SK-N-SH (cell line): ENCODE measurements at regions not wholly inside any gene's neighbourhood (a gene's known extent, or its start where the extent isn't known, plus 50 kb on each side); places are given as distances from the start of the nearest gene placed in this dataset.

ENCODE experiments used
- CTCF ChIA-PET: fragments of 300-600, 350-600 bp; formaldehyde crosslinking; extraction: SDS; loops from one replicate; lab custom pipeline; 2021; lab: Yijun Ruan, JAX
- POLR2A ChIA-PET: fragments of 350-600 bp; sonication (Branson Sonifier 250); formaldehyde crosslinking; extraction: SDS; loops from one replicate; lab custom pipeline; 2020; ENCODE audit warnings: antibody characterized with exemption, inconsistent platforms; lab: Yijun Ruan, JAX
- DNase-seq: peaks from one replicate; pipeline ENCODE4 v3.0.0; 2012
- H2AFZ ChIP-seq: fragments of 200-600 bp; sonication (generic); 2 replicates; pipeline ENCODE4 v1.8.1; 2016; ENCODE audit warnings: antibody characterized with exemption, mild to moderate bottlenecking, low read depth
- H3F3A ChIP-seq: fragments of 200-600 bp; sonication (generic); replicated peaks from 2 replicates; pipeline ENCODE3; 2016; ENCODE audit warnings: antibody characterized with exemption, mild to moderate bottlenecking; ENCODE audit not compliant: insufficient read depth
- H3K27ac ChIP-seq, 2 experiments: fragments of 200-500 bp in 1 of 2; fragments of 200-600 bp in 1 of 2; sonication (Bioruptor generic) in 1 of 2; sonication (generic), shearing (Covaris generic) in 1 of 2; 2 replicates each; pipeline versions ENCODE4 v1.5.1 to v1.6.1; 2014 to 2016; ENCODE audit warnings: low read depth in 2 of 2, inconsistent platforms in 1 of 2, low read length in 1 of 2, mild to moderate bottlenecking in 1 of 2, mixed read lengths in 1 of 2
- H3K27me3 ChIP-seq: fragments of 200-600 bp; sonication (generic), shearing (Covaris generic); 2 replicates; pipeline ENCODE4 v1.6.1; 2016; ENCODE audit warnings: mixed run types; ENCODE audit not compliant: insufficient read depth
- H3K36me3 ChIP-seq, 2 experiments: fragments of 200-500 bp in 1 of 2; fragments of 200-600 bp in 1 of 2; sonication (Bioruptor generic) in 1 of 2; sonication (generic) in 1 of 2; replicated peaks in 1 of 2; 2 replicates each; pipeline versions ENCODE3 to v1.5.1; 2014 to 2016; ENCODE audit warnings: low read length in 1 of 2, mild to moderate bottlenecking in 1 of 2; ENCODE audit not compliant: insufficient read depth in 2 of 2, control insufficient read depth in 1 of 2
- H3K4me1 ChIP-seq, 2 experiments: fragments of 200-500 bp in 1 of 2; fragments of 200-600 bp in 1 of 2; sonication (Bioruptor generic) in 1 of 2; sonication (generic), shearing (Covaris generic) in 1 of 2; 2 replicates each; pipeline versions ENCODE4 v1.5.1 to v1.6.1; 2014 to 2016; ENCODE audit warnings: low read depth in 1 of 2, low read length in 1 of 2, mixed run types in 1 of 2; ENCODE audit not compliant: insufficient read depth in 2 of 2, control insufficient read depth in 1 of 2
- H3K4me2 ChIP-seq: fragments of 200-600 bp; sonication (generic), shearing (Covaris generic); 2 replicates; pipeline ENCODE4 v1.6.1; 2017; ENCODE audit warnings: mixed run types
- H3K4me3 ChIP-seq, 2 experiments: fragments of 200-500 bp in 1 of 2; fragments of 200-600 bp in 1 of 2; sonication (Bioruptor generic) in 1 of 2; sonication (generic), shearing (Covaris generic) in 1 of 2; 2 replicates each; pipeline versions ENCODE4 v1.5.1 to v1.8.1; 2014 to 2016; ENCODE audit warnings: low read depth in 2 of 2, inconsistent platforms in 1 of 2, low read length in 1 of 2, mild to moderate bottlenecking in 1 of 2, mixed read lengths in 1 of 2, moderate library complexity in 1 of 2
- H3K79me2 ChIP-seq: fragments of 200-600 bp; sonication (generic); 2 replicates; pipeline ENCODE4 v1.8.1; 2017; ENCODE audit warnings: mild to moderate bottlenecking; ENCODE audit not compliant: insufficient read depth
- H3K9ac ChIP-seq: fragments of 200-600 bp; sonication (generic); 2 replicates; pipeline ENCODE4 v1.6.1; 2017; ENCODE audit warnings: mixed run types
- H3K9me2 ChIP-seq: fragments of 200-600 bp; sonication (generic); 2 replicates; pipeline ENCODE4 v1.6.1; 2017; ENCODE audit warnings: mixed run types
- H3K9me3 ChIP-seq: fragments of 200-600 bp; sonication (generic); 2 replicates; pipeline ENCODE4 v1.6.1; 2017; ENCODE audit warnings: mixed run types, mild to moderate bottlenecking, moderate library complexity
- H4K20me1 ChIP-seq: fragments of 200-600 bp; sonication (generic); 2 replicates; pipeline ENCODE4 v1.6.1; 2017; ENCODE audit warnings: mild to moderate bottlenecking, mixed run types; ENCODE audit not compliant: insufficient read depth
- CHD2 ChIP-seq: fragments of 150-350 bp; IDR thresholded peaks from 2 replicates; pipeline ENCODE4 v1.6.1; 2018; ENCODE audit warnings: low read length; ENCODE audit not compliant: partially characterized antibody
- FOSL2 ChIP-seq: IDR thresholded peaks from 2 replicates; pipeline ENCODE4 v1.4.0; 2012; ENCODE audit warnings: low read depth, mild to moderate bottlenecking, moderate library complexity, borderline replicate concordance
- GABPA ChIP-seq: IDR thresholded peaks from 2 replicates; pipeline ENCODE4 v1.4.0; 2012; ENCODE audit warnings: low read depth, mild to moderate bottlenecking
- JUND ChIP-seq: IDR thresholded peaks from 2 replicates; pipeline ENCODE4 v1.4.0; 2012
- MEF2A ChIP-seq: IDR thresholded peaks from 2 replicates; pipeline ENCODE4 v1.4.0; 2012; ENCODE audit warnings: low read depth, borderline replicate concordance
- NRF1 ChIP-seq: IDR thresholded peaks from 2 replicates; pipeline ENCODE4 v1.6.1; 2012; ENCODE audit warnings: low read depth, mild to moderate bottlenecking, low read length
- RCOR1 ChIP-seq: fragments of 150-350 bp; IDR thresholded peaks from 2 replicates; pipeline ENCODE4 v1.6.1; 2017; ENCODE audit warnings: antibody characterized with exemption, low read length
- RFX5 ChIP-seq: IDR thresholded peaks from 2 replicates; pipeline ENCODE4 v1.6.1; 2012; ENCODE audit warnings: mild to moderate bottlenecking, improper control_type of control experiment, low read length
- TCF12 ChIP-seq: IDR thresholded peaks from 2 replicates; pipeline ENCODE4 v1.4.0; 2012
- TEAD4 ChIP-seq: IDR thresholded peaks from 2 replicates; pipeline ENCODE4 v1.4.0; 2012; ENCODE audit warnings: mild to moderate bottlenecking, borderline replicate concordance; ENCODE audit not compliant: insufficient read depth
- WGBS: methylation state at CpG from one replicate; pipeline ENCODE4 v1.1.6; 2017; ENCODE audit warnings: low lambda C conversion rate; 5-methylcytosine and 5-hydroxymethylcytosine counted together
- TF ChIP-seq, protein P1 (sequence below): IDR thresholded peaks from 2 replicates; pipeline ENCODE4 v1.4.0; 2012; ENCODE audit warnings: low read depth, borderline replicate concordance
- TF ChIP-seq, protein P2 (sequence below): IDR thresholded peaks from 2 replicates; pipeline ENCODE4 v1.4.0; 2012; ENCODE audit warnings: low read depth, borderline replicate concordance
- TF ChIP-seq, protein P3 (sequence below): fragments of 150-350 bp; IDR thresholded peaks from 2 replicates; pipeline ENCODE4 v1.6.1; 2016; ENCODE audit warnings: mild to moderate bottlenecking, low read depth, low read length
- TF ChIP-seq, protein P4 (sequence below): IDR thresholded peaks from 2 replicates; pipeline ENCODE4; 2012

DNA sequence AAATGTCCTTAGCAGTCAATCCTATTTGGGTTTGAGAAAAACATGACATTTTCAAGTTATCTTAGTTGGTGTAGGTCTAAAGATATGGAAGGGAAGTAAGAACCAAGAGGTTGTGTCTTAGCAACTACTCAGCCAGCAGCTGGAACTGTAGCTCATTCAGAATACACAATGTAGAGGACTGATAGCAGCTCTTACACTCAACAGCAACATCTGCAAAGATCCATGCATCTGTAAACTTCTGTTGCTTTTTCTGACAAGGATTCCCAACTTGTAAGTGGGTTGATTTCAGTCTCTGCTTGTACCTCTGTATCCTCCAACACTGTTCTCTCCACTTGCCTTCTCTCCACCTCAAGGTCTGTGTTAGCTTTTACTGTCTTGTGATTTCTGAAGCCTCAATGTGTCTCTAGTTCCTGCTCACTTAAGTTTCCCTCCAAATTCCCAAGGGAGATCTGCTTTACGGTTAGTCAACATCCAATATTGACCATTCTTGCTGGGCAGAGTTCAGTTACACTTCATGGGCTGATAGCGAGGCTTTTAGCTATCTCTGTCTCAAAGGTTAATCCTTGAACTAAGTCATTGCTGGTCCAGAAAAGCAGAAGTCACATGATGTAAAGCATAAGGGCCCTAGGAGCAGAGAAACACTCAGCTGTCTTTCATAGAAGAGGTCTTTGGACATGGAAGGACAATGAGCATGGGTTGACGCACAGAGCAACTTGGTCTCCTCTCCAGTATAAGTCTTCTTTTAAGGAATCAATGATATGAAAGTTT, 71.6 kb upstream of the LGSN start:
- Histone ChIP-seq H3K27me3 (no peaks in the 10 kb centered on the region), H2AFZ (no peak overlapping the region), H3K4me3 (no peak overlapping the region), H4K20me1 (no peaks in the 10 kb centered on the region), H3K27ac (no peak overlapping the region), H3K4me2 (no peak overlapping the region), H3K9me3 (no peaks in the 10 kb centered on the region), H3K79me2 (no peaks in the 10 kb centered on the region), H3K9me2 (no peaks in the 10 kb centered on the region), H3K36me3 (no peaks in the 10 kb centered on the region), H3K9ac (no peak overlapping the region), H3F3A (no peaks in the 10 kb centered on the region), H3K4me1 (no peaks in the 10 kb centered on the region)
- WGBS: 39% methylated on average over 3 of the region's 3 CpGs
- DNase-seq: no peak
- ChIA-PET CTCF (no interaction called here), POLR2A (no interaction called here)
- TF ChIP-seq FOSL2 (no peak), RFX5 (no peak), NRF1 (no peak), TEAD4 (no peak), JUND (no peak), MEF2A (no peak), RCOR1 (no peak), TCF12 (no peak), CHD2 (no peak), GABPA (no peak)
- TF ChIP-seq, protein P1, sequence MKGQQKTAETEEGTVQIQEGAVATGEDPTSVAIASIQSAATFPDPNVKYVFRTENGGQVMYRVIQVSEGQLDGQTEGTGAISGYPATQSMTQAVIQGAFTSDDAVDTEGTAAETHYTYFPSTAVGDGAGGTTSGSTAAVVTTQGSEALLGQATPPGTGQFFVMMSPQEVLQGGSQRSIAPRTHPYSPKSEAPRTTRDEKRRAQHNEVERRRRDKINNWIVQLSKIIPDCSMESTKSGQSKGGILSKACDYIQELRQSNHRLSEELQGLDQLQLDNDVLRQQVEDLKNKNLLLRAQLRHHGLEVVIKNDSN: no peak
- TF ChIP-seq, protein P2, sequence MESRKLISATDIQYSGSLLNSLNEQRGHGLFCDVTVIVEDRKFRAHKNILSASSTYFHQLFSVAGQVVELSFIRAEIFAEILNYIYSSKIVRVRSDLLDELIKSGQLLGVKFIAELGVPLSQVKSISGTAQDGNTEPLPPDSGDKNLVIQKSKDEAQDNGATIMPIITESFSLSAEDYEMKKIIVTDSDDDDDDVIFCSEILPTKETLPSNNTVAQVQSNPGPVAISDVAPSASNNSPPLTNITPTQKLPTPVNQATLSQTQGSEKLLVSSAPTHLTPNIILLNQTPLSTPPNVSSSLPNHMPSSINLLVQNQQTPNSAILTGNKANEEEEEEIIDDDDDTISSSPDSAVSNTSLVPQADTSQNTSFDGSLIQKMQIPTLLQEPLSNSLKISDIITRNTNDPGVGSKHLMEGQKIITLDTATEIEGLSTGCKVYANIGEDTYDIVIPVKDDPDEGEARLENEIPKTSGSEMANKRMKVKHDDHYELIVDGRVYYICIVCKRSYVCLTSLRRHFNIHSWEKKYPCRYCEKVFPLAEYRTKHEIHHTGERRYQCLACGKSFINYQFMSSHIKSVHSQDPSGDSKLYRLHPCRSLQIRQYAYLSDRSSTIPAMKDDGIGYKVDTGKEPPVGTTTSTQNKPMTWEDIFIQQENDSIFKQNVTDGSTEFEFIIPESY: no peak
- TF ChIP-seq, protein P3, sequence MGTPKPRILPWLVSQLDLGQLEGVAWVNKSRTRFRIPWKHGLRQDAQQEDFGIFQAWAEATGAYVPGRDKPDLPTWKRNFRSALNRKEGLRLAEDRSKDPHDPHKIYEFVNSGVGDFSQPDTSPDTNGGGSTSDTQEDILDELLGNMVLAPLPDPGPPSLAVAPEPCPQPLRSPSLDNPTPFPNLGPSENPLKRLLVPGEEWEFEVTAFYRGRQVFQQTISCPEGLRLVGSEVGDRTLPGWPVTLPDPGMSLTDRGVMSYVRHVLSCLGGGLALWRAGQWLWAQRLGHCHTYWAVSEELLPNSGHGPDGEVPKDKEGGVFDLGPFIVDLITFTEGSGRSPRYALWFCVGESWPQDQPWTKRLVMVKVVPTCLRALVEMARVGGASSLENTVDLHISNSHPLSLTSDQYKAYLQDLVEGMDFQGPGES: no peak
- TF ChIP-seq, protein P4, sequence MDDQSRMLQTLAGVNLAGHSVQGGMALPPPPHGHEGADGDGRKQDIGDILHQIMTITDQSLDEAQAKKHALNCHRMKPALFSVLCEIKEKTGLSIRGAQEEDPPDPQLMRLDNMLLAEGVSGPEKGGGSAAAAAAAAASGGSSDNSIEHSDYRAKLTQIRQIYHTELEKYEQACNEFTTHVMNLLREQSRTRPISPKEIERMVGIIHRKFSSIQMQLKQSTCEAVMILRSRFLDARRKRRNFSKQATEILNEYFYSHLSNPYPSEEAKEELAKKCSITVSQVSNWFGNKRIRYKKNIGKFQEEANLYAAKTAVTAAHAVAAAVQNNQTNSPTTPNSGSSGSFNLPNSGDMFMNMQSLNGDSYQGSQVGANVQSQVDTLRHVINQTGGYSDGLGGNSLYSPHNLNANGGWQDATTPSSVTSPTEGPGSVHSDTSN: no peak
